ENCODE measurements at regions not wholly inside any gene's neighbourhood (a gene's known extent, or its start where the extent isn't known, plus 50 kb on each side); places are given as distances from the start of the nearest gene placed in this dataset.

DNA sequence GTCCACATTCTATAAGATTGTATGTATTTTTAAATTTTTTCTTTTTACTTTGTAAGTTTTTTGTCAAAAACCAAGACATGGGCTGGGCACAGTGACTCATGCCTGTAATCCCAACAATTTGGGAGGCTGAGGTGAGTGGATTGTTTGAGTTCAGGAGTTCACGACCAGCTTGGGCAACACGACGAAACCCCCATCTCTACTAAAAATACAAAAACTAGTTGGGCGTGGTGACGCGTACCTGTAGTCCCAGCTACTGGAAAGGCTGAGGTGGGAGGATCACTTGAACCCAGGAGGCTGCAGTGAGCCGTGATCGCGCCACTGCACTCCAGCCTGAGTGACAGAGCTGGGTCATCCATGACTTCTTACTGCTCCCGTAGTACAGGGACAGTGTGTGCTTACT lies 84.8 kb upstream of the PRDM11 start:
- H3K9ac ChIP-seq (ENCODE audit: low read depth, low read length), result no peak overlapping the region
- H3K36me3 ChIP-seq (ENCODE audit: insufficient read depth, low read length), result no peaks in the 10 kb centered on the region
- peaks cover 5% of the 10 kb centered on the region for H3K9me3 ChIP-seq (ENCODE audit: insufficient read depth, low read length, severe bottlenecking)
- ATAC-seq (ENCODE audit: insufficient read depth, low read depth) (no peak), DNase-seq (no peak)
- TF ChIP-seq, protein P1, sequence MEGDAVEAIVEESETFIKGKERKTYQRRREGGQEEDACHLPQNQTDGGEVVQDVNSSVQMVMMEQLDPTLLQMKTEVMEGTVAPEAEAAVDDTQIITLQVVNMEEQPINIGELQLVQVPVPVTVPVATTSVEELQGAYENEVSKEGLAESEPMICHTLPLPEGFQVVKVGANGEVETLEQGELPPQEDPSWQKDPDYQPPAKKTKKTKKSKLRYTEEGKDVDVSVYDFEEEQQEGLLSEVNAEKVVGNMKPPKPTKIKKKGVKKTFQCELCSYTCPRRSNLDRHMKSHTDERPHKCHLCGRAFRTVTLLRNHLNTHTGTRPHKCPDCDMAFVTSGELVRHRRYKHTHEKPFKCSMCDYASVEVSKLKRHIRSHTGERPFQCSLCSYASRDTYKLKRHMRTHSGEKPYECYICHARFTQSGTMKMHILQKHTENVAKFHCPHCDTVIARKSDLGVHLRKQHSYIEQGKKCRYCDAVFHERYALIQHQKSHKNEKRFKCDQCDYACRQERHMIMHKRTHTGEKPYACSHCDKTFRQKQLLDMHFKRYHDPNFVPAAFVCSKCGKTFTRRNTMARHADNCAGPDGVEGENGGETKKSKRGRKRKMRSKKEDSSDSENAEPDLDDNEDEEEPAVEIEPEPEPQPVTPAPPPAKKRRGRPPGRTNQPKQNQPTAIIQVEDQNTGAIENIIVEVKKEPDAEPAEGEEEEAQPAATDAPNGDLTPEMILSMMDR (IDR thresholded peaks at IDR 0.05; ENCODE audit: borderline replicate concordance, extremely low read depth, low read length, poor library complexity, severe bottlenecking), result no peak
- no peak for TF ChIP-seq EZH2 (IDR thresholded peaks at IDR 0.05; ENCODE audit: borderline replicate concordance, low read depth, low read length, severe bottlenecking)
- no peak overlapping the region for H3K4me3 ChIP-seq (ENCODE audit: low read depth in 1 of 2, low read length in 2 of 2)
- no peaks in the 10 kb centered on the region for H4K20me1 ChIP-seq (ENCODE audit: insufficient read depth, low read length)
- H2AFZ ChIP-seq (ENCODE audit: low read depth, low read length), result no peak overlapping the region
- H3K79me2 ChIP-seq (ENCODE audit: insufficient read depth, low read length), result no peaks in the 10 kb centered on the region
- H3K4me1 ChIP-seq (ENCODE audit: insufficient read depth, low read length), result no peaks in the 10 kb centered on the region
- no peaks in the 10 kb centered on the region for H3K27me3 ChIP-seq (ENCODE audit: insufficient read depth, low read length, poor library complexity)
- no peak overlapping the region for H3K4me2 ChIP-seq (ENCODE audit: insufficient read depth, low read length)
- no peak overlapping the region for H3K27ac ChIP-seq (ENCODE audit: low read length)

DNA sequence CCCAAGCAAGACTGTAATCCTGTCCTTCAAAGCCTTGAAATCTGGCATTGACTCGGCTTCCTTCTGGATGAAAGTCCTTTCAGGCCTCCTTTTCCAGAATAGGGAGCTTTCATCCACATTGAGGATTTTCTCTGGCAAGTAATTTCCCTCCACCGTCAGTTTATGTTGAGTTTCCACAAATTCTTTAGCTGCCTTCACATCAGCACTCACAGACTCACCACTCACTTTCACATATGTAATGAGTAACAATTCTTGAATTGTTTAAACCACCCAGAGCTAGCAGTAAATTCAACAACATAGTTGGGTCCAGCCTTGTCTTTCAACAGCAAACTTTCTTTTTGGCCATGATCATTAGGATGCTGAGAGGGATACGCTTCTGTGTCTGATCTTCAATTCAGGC lies 84.3 kb upstream of the PRDM11 start:
- Histone ChIP-seq H2AFZ (ENCODE audit: low read depth, low read length) (no peak overlapping the region), H3K27me3 (ENCODE audit: insufficient read depth, low read length, poor library complexity) (no peaks in the 10 kb centered on the region), H3K9ac (ENCODE audit: low read depth, low read length) (no peak overlapping the region), H3K79me2 (ENCODE audit: insufficient read depth, low read length) (no peaks in the 10 kb centered on the region), H3K4me2 (ENCODE audit: insufficient read depth, low read length) (no peak overlapping the region), H3K4me1 (ENCODE audit: insufficient read depth, low read length) (no peaks in the 10 kb centered on the region), H3K36me3 (ENCODE audit: insufficient read depth, low read length) (no peaks in the 10 kb centered on the region), H4K20me1 (ENCODE audit: insufficient read depth, low read length) (no peaks in the 10 kb centered on the region), H3K9me3 (ENCODE audit: insufficient read depth, low read length, severe bottlenecking) (peaks cover 5% of the 10 kb centered on the region), H3K27ac (ENCODE audit: low read length) (no peak overlapping the region), H3K4me3 (ENCODE audit: low read depth in 1 of 2, low read length in 2 of 2) (no peak overlapping the region)
- no peak for ATAC-seq (ENCODE audit: insufficient read depth, low read depth)
- TF ChIP-seq EZH2 (IDR thresholded peaks at IDR 0.05; ENCODE audit: borderline replicate concordance, low read depth, low read length, severe bottlenecking), result no peak
- TF ChIP-seq, protein P1 (IDR thresholded peaks at IDR 0.05; ENCODE audit: borderline replicate concordance, extremely low read depth, low read length, poor library complexity, severe bottlenecking), result no peak
- DNase-seq, result no peak

DNA sequence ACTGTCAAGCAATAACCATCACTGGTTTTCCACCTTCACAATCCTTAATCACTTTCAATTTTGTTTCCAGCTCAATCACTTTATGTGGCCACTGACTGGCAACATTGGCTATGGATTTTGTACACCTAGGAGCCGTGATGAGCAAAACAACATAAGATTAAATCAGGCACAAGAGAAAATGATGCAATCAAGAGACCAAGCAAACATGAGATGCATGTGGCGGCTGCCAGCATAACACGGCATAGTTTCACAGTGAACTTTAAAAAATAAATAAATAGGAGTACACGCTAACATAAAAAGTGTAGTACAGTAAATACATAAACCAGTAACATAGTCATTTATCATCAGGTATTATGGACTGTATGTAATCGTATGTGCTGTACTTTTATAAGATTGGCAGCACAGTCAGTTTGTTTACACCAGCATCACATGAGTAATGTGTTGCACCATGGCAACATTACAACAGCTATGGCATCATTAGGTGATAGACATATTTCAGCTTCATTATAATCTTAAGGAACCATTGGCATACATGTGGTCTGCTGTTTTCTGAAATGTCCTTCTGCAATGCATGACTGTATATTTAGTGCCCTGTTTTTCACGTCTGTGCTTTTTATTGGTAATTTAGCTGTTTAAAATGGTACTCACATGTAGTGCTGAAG lies 83.3 kb upstream of the PRDM11 start:
- Histone ChIP-seq H3K9me3 (ENCODE audit: insufficient read depth, low read length, severe bottlenecking) (peaks cover 5% of the 10 kb centered on the region), H3K27ac (ENCODE audit: low read length) (no peak overlapping the region), H3K36me3 (ENCODE audit: insufficient read depth, low read length) (no peaks in the 10 kb centered on the region), H3K4me3 (ENCODE audit: low read depth in 1 of 2, low read length in 2 of 2) (no peak overlapping the region), H4K20me1 (ENCODE audit: insufficient read depth, low read length) (no peaks in the 10 kb centered on the region), H3K4me1 (ENCODE audit: insufficient read depth, low read length) (no peaks in the 10 kb centered on the region), H3K4me2 (ENCODE audit: insufficient read depth, low read length) (no peak overlapping the region), H2AFZ (ENCODE audit: low read depth, low read length) (no peak overlapping the region), H3K79me2 (ENCODE audit: insufficient read depth, low read length) (no peaks in the 10 kb centered on the region), H3K9ac (ENCODE audit: low read depth, low read length) (no peak overlapping the region), H3K27me3 (ENCODE audit: insufficient read depth, low read length, poor library complexity) (no peaks in the 10 kb centered on the region)
- no peak for DNase-seq
- TF ChIP-seq EZH2 (IDR thresholded peaks at IDR 0.05; ENCODE audit: borderline replicate concordance, low read depth, low read length, severe bottlenecking), result no peak
- TF ChIP-seq, protein P1 (IDR thresholded peaks at IDR 0.05; ENCODE audit: borderline replicate concordance, extremely low read depth, low read length, poor library complexity, severe bottlenecking), result no peak
- ATAC-seq (ENCODE audit: insufficient read depth, low read depth), result no peak

Measured in DND-41 (cell line).